NOMO-1 treated with dmso at 0.1 percent for 144 hours (cell line): ENCODE measurements at regions not wholly inside any gene's neighbourhood (a gene's known extent, or its start where the extent isn't known, plus 50 kb on each side); places are given as distances from the start of the nearest gene placed in this dataset.

Source experiments
- DNase-seq: peaks from one replicate; lab custom pipeline; 2025; ENCODE audit not compliant: unreplicated experiment; lab: John Stamatoyannopoulos, UW

DNA sequence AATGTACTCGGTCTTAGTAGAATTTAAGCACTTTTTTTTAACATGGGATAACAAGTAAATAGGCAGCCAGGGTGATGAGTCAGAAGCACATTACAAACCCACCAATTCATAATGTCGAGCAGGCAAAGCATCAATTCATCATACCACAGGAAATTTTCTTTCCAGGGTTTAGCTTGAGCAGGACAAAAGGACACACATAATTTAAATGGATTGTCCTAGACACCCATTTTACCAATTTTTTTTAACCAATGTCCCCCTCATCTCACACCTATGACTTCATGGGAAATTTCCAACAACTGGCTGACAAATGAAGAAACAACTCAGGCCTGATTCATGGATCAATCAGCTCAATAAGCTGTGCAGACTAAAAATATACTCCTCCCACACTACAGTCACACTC, 58.8 kb upstream of the FOXG1 start:
- no peak for DNase-seq

DNA sequence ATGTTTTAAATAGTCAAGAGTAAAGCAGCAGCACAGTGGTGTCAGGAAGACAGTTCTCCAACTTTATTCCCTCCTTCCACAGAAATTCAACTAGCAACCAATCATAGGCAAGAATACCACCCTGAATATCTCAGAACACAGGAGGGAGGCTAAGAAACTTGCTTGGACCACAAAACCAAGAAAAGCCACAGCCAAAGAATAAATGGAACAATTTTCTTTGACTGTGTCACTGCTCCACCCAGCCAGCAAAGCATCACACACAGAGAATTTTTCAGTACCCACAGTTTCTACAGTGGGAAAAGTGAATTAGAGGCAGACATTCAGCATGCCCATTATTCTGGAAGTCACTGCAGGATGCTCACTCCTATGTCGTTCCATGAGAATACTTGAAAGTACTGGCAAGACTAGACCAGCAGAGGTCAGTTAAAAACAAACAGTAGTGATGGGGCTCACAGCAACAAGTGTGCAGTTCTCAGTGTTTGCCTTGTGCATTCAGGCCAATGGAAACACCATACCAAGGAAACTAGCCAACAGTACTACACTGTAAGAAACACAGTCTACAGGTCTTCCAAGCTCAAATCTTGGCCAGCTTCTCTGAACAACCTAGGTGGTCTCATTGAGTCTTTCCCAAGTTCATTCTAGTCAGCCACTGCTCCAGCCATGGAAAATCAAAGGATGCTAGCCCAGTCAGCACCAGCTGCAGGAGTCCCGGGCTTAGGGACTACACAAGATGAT, 56.8 kb upstream of the FOXG1 start:
- no peak for DNase-seq
